ENCODE measurements at regions not wholly inside any gene's neighbourhood (a gene's known extent, or its start where the extent isn't known, plus 50 kb on each side); places are given as distances from the start of the nearest gene placed in this dataset.

- Histone ChIP-seq H3K79me2 (ENCODE audit: insufficient read depth) (no peaks in the 10 kb centered on the region), H3K27me3 (ENCODE audit: insufficient read depth) (no peaks in the 10 kb centered on the region), H4K20me1 (ENCODE audit: insufficient read depth) (no peaks in the 10 kb centered on the region), H3K9me2 (peaks cover 3% of the 10 kb centered on the region; the same call in 1 of the 2 replicates), H3K9ac (no peak overlapping the region), H3F3A (replicated peaks; ENCODE audit: insufficient read depth) (no peaks in the 10 kb centered on the region), H2AFZ (ENCODE audit: low read depth) (no peak overlapping the region), H3K9me3 (no peaks in the 10 kb centered on the region), H3K4me2 (no peak overlapping the region), H3K27ac (ENCODE audit: low read depth in 2 of 2, low read length in 1 of 2) (no peak overlapping the region), H3K4me1 (ENCODE audit: control insufficient read depth in 1 of 2, insufficient read depth in 2 of 2, low read depth in 1 of 2, low read length in 1 of 2) (no peaks in the 10 kb centered on the region), H3K4me3 (ENCODE audit: low read depth in 2 of 2, low read length in 1 of 2) (no peak overlapping the region), H3K36me3 (replicated peaks in 1 of 2; ENCODE audit: control insufficient read depth in 1 of 2, insufficient read depth in 2 of 2, low read length in 1 of 2) (no peaks in the 10 kb centered on the region)
- no peak for DNase-seq
- no peak for TF ChIP-seq FOSL2 (IDR thresholded peaks at IDR 0.05; ENCODE audit: borderline replicate concordance, low read depth)
- no peak for TF ChIP-seq JUND (IDR thresholded peaks at IDR 0.05)
- TF ChIP-seq ZBTB33 (IDR thresholded peaks at IDR 0.05; ENCODE audit: borderline replicate concordance, low read depth): no peak
- TF ChIP-seq SIN3A (IDR thresholded peaks at IDR 0.05; ENCODE audit: borderline replicate concordance, low read depth, low read length): no peak
- TF ChIP-seq RXRA (IDR thresholded peaks at IDR 0.05; ENCODE audit: borderline replicate concordance, low read depth): no peak
- TF ChIP-seq RAD21 (IDR thresholded peaks at IDR 0.05; ENCODE audit: low read length): no peak
- TF ChIP-seq PBX3 (IDR thresholded peaks at IDR 0.05): no peak
- TF ChIP-seq USF2 (IDR thresholded peaks at IDR 0.05; ENCODE audit: borderline replicate concordance, low read depth, low read length): no peak
- TF ChIP-seq TAF1 (IDR thresholded peaks at IDR 0.05; ENCODE audit: borderline replicate concordance, low read depth, low read length): no peak
- no peak for TF ChIP-seq CTCF (IDR thresholded peaks at IDR 0.05)
- no peak for TF ChIP-seq IRF3 (IDR thresholded peaks at IDR 0.05; ENCODE audit: low read depth, low read length)
- no peak for TF ChIP-seq RCOR1 (IDR thresholded peaks at IDR 0.05; ENCODE audit: low read length)
- TF ChIP-seq REST (IDR thresholded peaks at IDR 0.05; ENCODE audit: low read depth, low read length): no peak
- TF ChIP-seq GABPA (IDR thresholded peaks at IDR 0.05; ENCODE audit: low read depth): no peak
- TF ChIP-seq FOXJ3 (CRISPR knock-in tag; IDR thresholded peaks at IDR 0.05): no peak
- CTCF ChIA-PET: interaction anchor here (0.5 to 1.5 kb wide), 2 partner anchors 108 to 1232 kb away, joined by 3 to 4 read pairs; no protein-coding TSS in a partner anchor
- POLR2A ChIA-PET: no interaction called here
- 19% methylated on average over 3 of the region's 9 CpGs for WGBS (ENCODE audit: low lambda C conversion rate)
Measured at GRCh38 chr3:163953526-163953925, 1124.8 kb downstream of the SI start.

Data from SK-N-SH (cell line).